ENCODE measurements at regions not wholly inside any gene's neighbourhood (a gene's known extent, or its start where the extent isn't known, plus 50 kb on each side); places are given as distances from the start of the nearest gene placed in this dataset.

- Histone ChIP-seq H3K9me3 (no peaks in the 10 kb centered on the region), H3K4me3 (no peak overlapping the region), H3K27ac (no peak overlapping the region), H3K27me3 (replicated peaks; ENCODE audit: insufficient read depth) (no peaks in the 10 kb centered on the region), H3K36me3 (no peaks in the 10 kb centered on the region), H3K4me1 (ENCODE audit: control insufficient read depth in 1 of 2, low read depth in 2 of 2) (no peaks in the 10 kb centered on the region)
- DNase-seq (ENCODE audit: low spot score) = no peak
- no peak for TF ChIP-seq CTCF (IDR thresholded peaks at IDR 0.05)
- ATAC-seq (ENCODE audit: insufficient number of reproducible peaks, low FRiP score, low read depth) = no peak
Measured at GRCh38 chrY:19365321-19365720, 379.2 kb downstream of the KDM5D start.

- DNase-seq (ENCODE audit: low spot score) (no peak), ATAC-seq (ENCODE audit: insufficient number of reproducible peaks, low FRiP score, low read depth) (no peak)
- Histone ChIP-seq H3K4me3 (no peak overlapping the region), H3K27ac (no peak overlapping the region), H3K9me3 (no peaks in the 10 kb centered on the region), H3K36me3 (no peaks in the 10 kb centered on the region), H3K27me3 (replicated peaks; ENCODE audit: insufficient read depth) (no peaks in the 10 kb centered on the region), H3K4me1 (ENCODE audit: control insufficient read depth in 1 of 2, low read depth in 2 of 2) (no peaks in the 10 kb centered on the region)
- no peak for TF ChIP-seq CTCF (IDR thresholded peaks at IDR 0.05)
Measured at GRCh38 chrY:19357249-19357648, 387.3 kb downstream of the KDM5D start.

DNA sequence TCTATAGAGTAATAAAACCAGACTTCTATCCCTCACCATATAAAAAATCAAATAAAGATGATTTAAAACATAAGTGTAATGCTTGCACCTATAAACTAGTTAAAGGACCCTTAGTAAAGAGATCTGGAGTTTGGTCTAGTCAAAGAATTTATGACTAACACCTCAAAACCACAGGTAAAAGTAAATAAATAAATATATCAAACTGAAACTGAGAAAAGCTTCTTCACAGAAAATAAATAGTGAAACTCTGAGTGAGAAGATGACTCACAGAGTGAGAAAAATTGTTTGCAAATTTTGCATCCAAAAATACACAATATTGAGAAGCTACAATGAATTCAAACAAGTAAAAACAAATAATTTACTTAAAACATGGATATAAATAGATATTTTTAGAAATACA lies 387.8 kb downstream of the KDM5D start:
- Histone ChIP-seq H3K27ac (no peak overlapping the region), H3K4me1 (ENCODE audit: control insufficient read depth in 1 of 2, low read depth in 2 of 2) (no peaks in the 10 kb centered on the region), H3K9me3 (no peaks in the 10 kb centered on the region), H3K36me3 (no peaks in the 10 kb centered on the region), H3K4me3 (no peak overlapping the region), H3K27me3 (replicated peaks; ENCODE audit: insufficient read depth) (no peaks in the 10 kb centered on the region)
- ATAC-seq (ENCODE audit: insufficient number of reproducible peaks, low FRiP score, low read depth) = no peak
- no peak for DNase-seq (ENCODE audit: low spot score)
- TF ChIP-seq CTCF (IDR thresholded peaks at IDR 0.05) = no peak

DNA sequence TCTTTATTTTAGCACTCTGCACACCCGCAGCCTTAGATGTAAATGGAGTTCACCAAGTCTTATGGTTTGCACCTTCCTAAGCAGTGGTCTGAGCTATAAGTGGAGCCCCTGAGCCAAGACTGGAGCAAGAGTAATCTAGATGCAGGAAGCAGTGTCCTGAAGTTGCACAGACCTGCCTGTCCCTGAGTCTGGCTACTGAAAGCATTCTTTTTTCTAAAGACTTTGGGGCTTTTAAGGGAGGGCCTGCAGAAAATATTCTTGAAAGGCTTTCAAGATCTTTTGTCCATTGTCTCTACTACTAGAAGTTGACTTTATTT lies 389.7 kb downstream of the KDM5D start:
- no peak for TF ChIP-seq CTCF (IDR thresholded peaks at IDR 0.05)
- no peak for DNase-seq (ENCODE audit: low spot score)
- no peak for ATAC-seq (ENCODE audit: insufficient number of reproducible peaks, low FRiP score, low read depth)
- no peak overlapping the region for H3K4me3 ChIP-seq
- no peaks in the 10 kb centered on the region for H3K27me3 ChIP-seq (replicated peaks; ENCODE audit: insufficient read depth)
- H3K4me1 ChIP-seq (ENCODE audit: control insufficient read depth in 1 of 2, low read depth in 2 of 2) = no peaks in the 10 kb centered on the region
- H3K9me3 ChIP-seq = no peaks in the 10 kb centered on the region
- H3K36me3 ChIP-seq = no peaks in the 10 kb centered on the region
- H3K27ac ChIP-seq = no peak overlapping the region

DNA sequence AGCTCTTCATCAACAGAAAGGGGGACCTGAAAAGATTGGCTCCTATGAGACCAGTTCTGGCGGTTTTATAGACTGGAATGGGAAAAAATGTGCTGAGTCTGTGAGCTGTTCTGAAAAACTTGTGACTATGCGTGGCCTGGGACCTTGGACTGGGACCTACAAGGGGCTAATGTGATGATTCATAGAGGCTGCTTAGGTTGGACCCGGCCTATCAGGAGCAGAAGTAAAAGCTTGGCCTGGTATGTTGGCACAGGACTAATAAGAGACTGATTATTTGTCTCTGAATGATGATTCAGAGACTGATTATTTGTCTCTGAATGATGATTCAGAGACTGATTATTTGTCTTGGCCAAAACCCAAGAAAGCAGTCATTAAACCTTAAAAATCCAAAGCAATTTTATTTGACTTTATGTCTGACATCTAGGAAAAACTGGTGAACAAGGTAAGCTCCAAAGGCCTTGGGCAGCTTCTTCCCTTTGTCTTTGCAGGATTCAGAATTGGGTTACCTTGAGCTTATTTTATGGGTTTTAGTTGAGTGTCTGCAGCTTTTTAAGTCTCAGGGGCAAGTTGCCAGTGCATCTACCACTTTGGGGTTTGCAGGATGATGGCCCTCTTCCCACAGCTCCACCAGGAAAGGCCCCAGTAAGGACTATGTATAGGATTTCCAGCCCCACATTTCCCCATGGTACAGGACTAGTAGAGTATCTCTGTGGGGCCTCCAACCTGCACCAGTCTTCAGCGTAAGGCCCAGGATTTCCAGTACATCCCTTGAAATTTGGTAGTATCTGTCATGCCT lies 390.3 kb downstream of the KDM5D start:
- no peaks in the 10 kb centered on the region for H3K4me1 ChIP-seq (ENCODE audit: control insufficient read depth in 1 of 2, low read depth in 2 of 2)
- H3K36me3 ChIP-seq = no peaks in the 10 kb centered on the region
- H3K27ac ChIP-seq = no peak overlapping the region
- H3K4me3 ChIP-seq = no peak overlapping the region
- no peak for TF ChIP-seq CTCF (IDR thresholded peaks at IDR 0.05)
- H3K27me3 ChIP-seq (replicated peaks; ENCODE audit: insufficient read depth) = no peaks in the 10 kb centered on the region
- DNase-seq (ENCODE audit: low spot score) (no peak), ATAC-seq (ENCODE audit: insufficient number of reproducible peaks, low FRiP score, low read depth) (no peak)
- H3K9me3 ChIP-seq = no peaks in the 10 kb centered on the region

Measured in thoracic aorta (tissue), 2 donors.